ENCODE measurements at regions not wholly inside any gene's neighbourhood (a gene's known extent, or its start where the extent isn't known, plus 50 kb on each side); places are given as distances from the start of the nearest gene placed in this dataset.

GRCh38 chr7:49577576-49577975, 195.9 kb upstream of the VWC2 start:
- H3K9ac ChIP-seq (ENCODE audit: insufficient read depth, low read length, poor library complexity, severe bottlenecking): no peak overlapping the region
- no peaks in the 10 kb centered on the region for H3K79me2 ChIP-seq (ENCODE audit: insufficient read depth, low read length)
- H4K20me1 ChIP-seq (ENCODE audit: insufficient read depth, low read length): no peaks in the 10 kb centered on the region
- peaks cover 0 to 8% (median 3%) of the 10 kb centered on the region in 7 donors for H3K9me3 Mint-ChIP-seq
- intact Hi-C loops (cut with micrococcal nuclease): no loop called here
- peaks cover 23% of the 10 kb centered on the region for H3K4me1 Mint-ChIP-seq
- no peak for DNase-seq
- H3K36me3 ChIP-seq (replicated peaks in 1 of 2; ENCODE audit: control insufficient read depth in 1 of 2, insufficient read depth in 2 of 2, low read length in 2 of 2): no peaks in the 10 kb centered on the region
- H3K27me3 ChIP-seq (ENCODE audit: control insufficient read depth in 2 of 2, insufficient read depth in 2 of 2, low read length in 2 of 2): no peaks in the 10 kb centered on the region
- TF ChIP-seq CTCF (IDR thresholded peaks at IDR 0.05): no peak
- H3K4me1 ChIP-seq (ENCODE audit: control insufficient read depth in 1 of 2, insufficient read depth in 2 of 2, low read length in 2 of 2): peaks cover 25% of the 10 kb centered on the region in 2 donors
- no peak overlapping the region for H3K4me3 Mint-ChIP-seq
- H3K4me3 ChIP-seq (replicated peaks in 1 of 3; ENCODE audit: low read depth in 2 of 3, low read length in 3 of 3): no peak overlapping the region
- peaks cover 0 to 2% (median 0%) of the 10 kb centered on the region in 3 donors for H3K27me3 Mint-ChIP-seq (ENCODE audit: low read depth in 3 of 3)
- peaks cover 0 to 6% of the 10 kb centered on the region in 2 donors for H3K9me3 ChIP-seq (replicated peaks in 1 of 2; ENCODE audit: control insufficient read depth in 1 of 2, insufficient read depth in 1 of 2, low read length in 2 of 2)
- no peaks in the 10 kb centered on the region for H3K36me3 Mint-ChIP-seq
- no peak overlapping the region for H3K27ac ChIP-seq (ENCODE audit: low read depth in 1 of 2, low read length in 2 of 2)
- H3K27ac Mint-ChIP-seq: no peak overlapping the region
- no peak overlapping the region for H3K4me2 ChIP-seq (replicated peaks; ENCODE audit: extremely low read depth, low read length, poor library complexity, severe bottlenecking)
- no peak overlapping the region for H2AFZ ChIP-seq (ENCODE audit: insufficient read depth, low read depth, low read length, poor library complexity, severe bottlenecking)

- no peak overlapping the region for H3K4me3 Mint-ChIP-seq
- Histone ChIP-seq H2AFZ (ENCODE audit: insufficient read depth, low read depth, low read length, poor library complexity, severe bottlenecking) (no peak overlapping the region), H3K9ac (ENCODE audit: insufficient read depth, low read length, poor library complexity, severe bottlenecking) (no peak overlapping the region), H3K36me3 (replicated peaks in 1 of 2; ENCODE audit: control insufficient read depth in 1 of 2, insufficient read depth in 2 of 2, low read length in 2 of 2) (no peaks in the 10 kb centered on the region), H3K4me2 (replicated peaks; ENCODE audit: extremely low read depth, low read length, poor library complexity, severe bottlenecking) (no peak overlapping the region), H3K4me1 (ENCODE audit: control insufficient read depth in 1 of 2, insufficient read depth in 2 of 2, low read length in 2 of 2) (peaks cover 25% of the 10 kb centered on the region in 2 donors), H3K79me2 (ENCODE audit: insufficient read depth, low read length) (no peaks in the 10 kb centered on the region), H3K27me3 (ENCODE audit: control insufficient read depth in 2 of 2, insufficient read depth in 2 of 2, low read length in 2 of 2) (no peaks in the 10 kb centered on the region), H3K9me3 (replicated peaks in 1 of 2; ENCODE audit: control insufficient read depth in 1 of 2, insufficient read depth in 1 of 2, low read length in 2 of 2) (peaks cover 0 to 6% of the 10 kb centered on the region in 2 donors), H3K4me3 (replicated peaks in 1 of 3; ENCODE audit: low read depth in 2 of 3, low read length in 3 of 3) (no peak overlapping the region), H4K20me1 (ENCODE audit: insufficient read depth, low read length) (no peaks in the 10 kb centered on the region), H3K27ac (ENCODE audit: low read depth in 1 of 2, low read length in 2 of 2) (no peak overlapping the region)
- no peak for TF ChIP-seq CTCF (IDR thresholded peaks at IDR 0.05)
- peaks cover 0 to 2% (median 0%) of the 10 kb centered on the region in 3 donors for H3K27me3 Mint-ChIP-seq (ENCODE audit: low read depth in 3 of 3)
- H3K4me1 Mint-ChIP-seq: peaks cover 23% of the 10 kb centered on the region
- peak overlapping the region in 2 of 7 donors; percentile 47 to 60 for H3K27ac Mint-ChIP-seq
- H3K36me3 Mint-ChIP-seq: no peaks in the 10 kb centered on the region
- no peak for DNase-seq
- WGBS (ENCODE audit: insufficient coverage): 93% methylated on average over 3 of the region's 13 CpGs
- intact Hi-C loops (cut with micrococcal nuclease): no loop called here
- H3K9me3 Mint-ChIP-seq: peaks cover 0 to 10% (median 6%) of the 10 kb centered on the region in 7 donors
These were observed 194.0 kb upstream of the VWC2 start for GRCh38 chr7:49579408-49579807.
